Spleen (tissue), 11 donors: ENCODE measurements at regions not wholly inside any gene's neighbourhood (a gene's known extent, or its start where the extent isn't known, plus 50 kb on each side); places are given as distances from the start of the nearest gene placed in this dataset.

Experiments
- DNase-seq: peaks from one replicate; pipeline ENCODE4 v3.0.0-alpha.2; 2020
- H3K27ac ChIP-seq, 8 donors: fragments of 200-600 bp; sonication (generic) in 7 of 8; 1 replicate in 4 of 8; 2 replicates in 4 of 8; pipeline versions ENCODE4 v1.5.0 to v1.8.0; 2016 to 2021; ENCODE audit warnings: inconsistent platforms in 4 of 8, mild to moderate bottlenecking in 4 of 8, moderate library complexity in 1 of 8
- H3K27me3 ChIP-seq, 7 donors: fragments of 200-600 bp; sonication (generic) in 6 of 7; replicated peaks in 1 of 7; 1 replicate in 4 of 7; 2 replicates in 3 of 7; pipeline versions ENCODE4 v1.5.0 to v1.8.0; 2016 to 2021; ENCODE audit warnings: inconsistent platforms in 3 of 7, mild to moderate bottlenecking in 1 of 7
- H3K36me3 ChIP-seq, 6 donors: fragments of 200-600 bp; sonication (generic) in 5 of 6; 1 replicate in 4 of 6; 2 replicates in 2 of 6; pipeline versions ENCODE4 v1.5.0 to v1.8.0; 2016 to 2021; ENCODE audit warnings: inconsistent platforms in 2 of 6
- H3K4me1 ChIP-seq, 6 donors: fragments of 200-600 bp; sonication (generic) in 5 of 6; 1 replicate in 3 of 6; 2 replicates in 3 of 6; pipeline versions ENCODE4 v1.5.0 to v1.8.0; 2016 to 2021; ENCODE audit warnings: inconsistent platforms in 3 of 6
- H3K4me3 ChIP-seq, 8 donors: fragments of 200-600 bp; sonication (generic) in 7 of 8; 1 replicate in 4 of 8; 2 replicates in 4 of 8; pipeline versions ENCODE4 v1.5.0 to v1.8.0; 2016 to 2021; ENCODE audit warnings: inconsistent platforms in 4 of 8, mild to moderate bottlenecking in 4 of 8, moderate library complexity in 2 of 8
- H3K9me3 ChIP-seq, 8 donors: fragments of 200-600 bp; sonication (generic) in 7 of 8; 1 replicate in 4 of 8; 2 replicates in 4 of 8; pipeline versions ENCODE4 v1.5.0 to v1.8.0; 2016 to 2021; ENCODE audit warnings: inconsistent platforms in 4 of 8
- CTCF ChIP-seq, 11 experiments: fragments of 200-600 bp in 7 of 11; fragments of 450-650 bp in 4 of 11; sonication (generic) in 4 of 11; IDR thresholded peaks in 8 of 11; conservative IDR thresholded peaks in 3 of 11; 1 replicate in 7 of 11; 2 replicates in 4 of 11; pipeline versions ENCODE4 v1.4.0 to v1.8.0; 2016 to 2021; ENCODE audit warnings: antibody characterized with exemption in 11 of 11, inconsistent platforms in 4 of 11, mild to moderate bottlenecking in 1 of 11
- POLR2A ChIP-seq, 3 donors: fragments of 450-650 bp; IDR thresholded peaks; one replicate each; pipeline ENCODE4 v1.5.1; 2017; ENCODE audit warnings: antibody characterized with exemption in 3 of 3, mild to moderate bottlenecking in 1 of 3
- POLR2AphosphoS5 ChIP-seq, 3 donors: sonication (generic); formaldehyde crosslinking; IDR thresholded peaks; one replicate each; pipeline ENCODE4 v1.5.1; 2017; ENCODE audit warnings: antibody characterized with exemption in 3 of 3
- WGBS, 5 donors: extraction: QIAGEN DNeasy Blood & Tissue Kit in 3 of 5; methylation state at CpG; one replicate each; pipeline versions ENCODE4 v1.1.5 to v1.1.7; 2013 to 2018; 5-methylcytosine and 5-hydroxymethylcytosine counted together
- intact Hi-C: fragments of 100-400 bp; cut with DNase I; formaldehyde crosslinking; loops from one replicate; pipeline ENCODE4 v1.15.0; 2023; ENCODE audit warnings: low total_unique reads
- donor health status: healthy with polysubstance abuse.
- donor health status: DM: no; HTN: no; CAD: no; lungs with moderate emphysema.
- donor health status: DM: no; HTN: no; CAD: no.
- donor health status: Bipolar disorder and iron deficiency.
- donor health status: healthy.
- donor health status: DM: no; HTN: no; CAD: no.
- donor health status: DM: yes; HTN: yes; CAD: no.

- DNase-seq, result no peak
These were observed 150.4 kb upstream of the MAX start for GRCh38 chr14:65252482-65253255.

GRCh38 chr14:65255029-65255545 lies 152.8 kb upstream of the MAX start:
- Histone ChIP-seq H3K4me3 (no peak overlapping the region), H3K27ac (no peak overlapping the region), H3K36me3 (no peaks in the 10 kb centered on the region), H3K9me3 (peaks cover 0 to 8% (median 0%) of the 10 kb centered on the region in 8 donors), H3K4me1 (no peaks in the 10 kb centered on the region), H3K27me3 (no peaks in the 10 kb centered on the region)
- no peak for DNase-seq
- no peak for TF ChIP-seq POLR2AphosphoS5 (IDR thresholded peaks at IDR 0.05)
- no peak for TF ChIP-seq POLR2A (IDR thresholded peaks at IDR 0.05)
- TF ChIP-seq CTCF (IDR thresholded peaks at IDR 0.05 in 8 of 11, conservative IDR thresholded peaks at IDR 0.05 in 3 of 11), result no peak
- intact Hi-C loops, result no loop called here
- WGBS, 5 donors, result 81 to 90% (median 85%) methylated on average over 5 of the region's 5 CpGs

More at GRCh38 chr14:65252482-65253255, 150.4 kb upstream of the MAX start:
- H3K27ac ChIP-seq, result no peak overlapping the region
- H3K9me3 ChIP-seq, result no peaks in the 10 kb centered on the region
- intact Hi-C loops, result no loop called here
- H3K27me3 ChIP-seq, result no peaks in the 10 kb centered on the region
- WGBS, 5 donors, result 0 to 84% (median 76%) methylated on average over 1 of the region's 1 CpG
- TF ChIP-seq CTCF (IDR thresholded peaks at IDR 0.05 in 8 of 11, conservative IDR thresholded peaks at IDR 0.05 in 3 of 11) (no peak), POLR2AphosphoS5 (IDR thresholded peaks at IDR 0.05) (no peak)
- no peaks in the 10 kb centered on the region for H3K4me1 ChIP-seq
- H3K36me3 ChIP-seq, result no peaks in the 10 kb centered on the region
- H3K4me3 ChIP-seq, result no peak overlapping the region

- TF ChIP-seq POLR2AphosphoS5 (IDR thresholded peaks at IDR 0.05), result no peak
- WGBS, 5 donors, result 61 to 76% (median 63%) methylated on average over 8 of the region's 8 CpGs
- no peaks in the 10 kb centered on the region for H3K36me3 ChIP-seq
- intact Hi-C loops, result no loop called here
- no peak overlapping the region for H3K4me3 ChIP-seq
- peaks cover 0 to 8% (median 0%) of the 10 kb centered on the region in 8 donors for H3K9me3 ChIP-seq
- DNase-seq, result no peak
- H3K27me3 ChIP-seq, result no peaks in the 10 kb centered on the region
- H3K4me1 ChIP-seq, result no peaks in the 10 kb centered on the region
- H3K27ac ChIP-seq, result no peak overlapping the region
These were observed 153.5 kb upstream of the MAX start for GRCh38 chr14:65255583-65256461.

GRCh38 chr14:65256714-65257113 lies 154.4 kb upstream of the MAX start:
- Histone ChIP-seq H3K27me3 (no peaks in the 10 kb centered on the region), H3K27ac (no peak overlapping the region), H3K9me3 (peaks cover 0 to 8% (median 0%) of the 10 kb centered on the region in 8 donors), H3K36me3 (no peaks in the 10 kb centered on the region), H3K4me1 (no peaks in the 10 kb centered on the region), H3K4me3 (no peak overlapping the region)
- DNase-seq, result no peak
- intact Hi-C loops, result no loop called here
- WGBS, 5 donors, result 87 to 94% (median 92%) methylated on average over 4 of the region's 4 CpGs
- TF ChIP-seq POLR2AphosphoS5 (IDR thresholded peaks at IDR 0.05), result no peak
- no peak for TF ChIP-seq CTCF (IDR thresholded peaks at IDR 0.05 in 8 of 11, conservative IDR thresholded peaks at IDR 0.05 in 3 of 11)
- TF ChIP-seq POLR2A (IDR thresholded peaks at IDR 0.05), result no peak
